COLO668 (cell line): ENCODE measurements at regions not wholly inside any gene's neighbourhood (a gene's known extent, or its start where the extent isn't known, plus 50 kb on each side); places are given as distances from the start of the nearest gene placed in this dataset.

Experiments used
- DNase-seq: peaks from one replicate; lab custom pipeline; 2025; ENCODE audit not compliant: unreplicated experiment; lab: John Stamatoyannopoulos, UW

GRCh38 chr9:88658311-88658822, 123.4 kb downstream of the NXNL2 start:
- no peak for DNase-seq

DNA sequence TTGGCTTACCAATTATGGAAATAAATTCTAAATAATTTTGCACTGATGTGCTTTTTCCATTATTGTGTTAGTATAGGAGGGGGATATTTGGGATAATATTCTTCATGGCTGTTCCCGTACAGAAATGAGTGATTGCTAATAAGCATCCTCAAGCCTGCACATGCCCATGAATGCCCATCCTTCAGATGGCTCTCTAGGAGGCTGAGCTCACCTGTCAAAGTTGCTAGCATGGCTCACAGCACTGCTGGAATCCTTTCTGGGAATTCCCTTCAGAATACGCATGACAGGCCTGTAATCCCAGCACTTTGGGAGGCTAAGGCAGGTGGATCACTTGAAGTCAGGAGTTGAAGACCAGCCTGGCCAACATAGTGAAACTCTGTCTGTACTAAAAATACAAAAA, 124.1 kb downstream of the NXNL2 start:
- no peak for DNase-seq

- no peak for DNase-seq
Observed at GRCh38 chr9:88660611-88661010, 125.6 kb downstream of the NXNL2 start.

GRCh38 chr9:88661759-88662158, 126.8 kb downstream of the NXNL2 start:
- no peak for DNase-seq

DNA sequence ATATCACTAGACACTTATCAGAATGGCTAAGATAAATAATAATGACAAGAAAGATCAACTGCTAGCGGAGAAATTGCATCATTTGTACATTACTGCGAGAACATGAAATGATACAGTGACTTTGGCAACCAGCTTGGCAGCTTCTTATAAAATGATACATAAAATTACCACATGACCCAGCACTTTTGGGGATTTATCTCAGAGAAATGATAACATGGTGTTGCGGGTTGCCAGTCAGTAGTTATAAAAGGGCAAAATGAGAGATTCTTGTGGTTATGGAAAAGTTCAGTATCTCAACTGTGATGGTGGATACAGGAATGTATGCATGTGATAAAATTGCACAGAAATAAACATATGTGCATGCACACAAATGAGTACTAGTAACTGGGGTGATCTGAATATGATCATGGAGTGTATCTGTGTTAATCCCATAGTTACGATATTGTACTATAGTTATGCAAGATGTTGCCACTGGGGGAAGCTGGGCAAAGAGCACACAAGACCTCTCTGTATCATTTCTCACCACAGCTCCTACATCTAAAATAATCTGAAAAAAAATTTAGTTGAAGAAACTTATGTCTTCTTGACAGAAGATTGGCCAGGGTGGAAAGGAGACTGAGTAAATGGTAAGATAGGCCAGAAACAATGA, 128.9 kb downstream of the NXNL2 start:
- DNase-seq: no peak

GRCh38 chr9:88664773-88665172, 129.8 kb downstream of the NXNL2 start:
- DNase-seq: no peak

DNA sequence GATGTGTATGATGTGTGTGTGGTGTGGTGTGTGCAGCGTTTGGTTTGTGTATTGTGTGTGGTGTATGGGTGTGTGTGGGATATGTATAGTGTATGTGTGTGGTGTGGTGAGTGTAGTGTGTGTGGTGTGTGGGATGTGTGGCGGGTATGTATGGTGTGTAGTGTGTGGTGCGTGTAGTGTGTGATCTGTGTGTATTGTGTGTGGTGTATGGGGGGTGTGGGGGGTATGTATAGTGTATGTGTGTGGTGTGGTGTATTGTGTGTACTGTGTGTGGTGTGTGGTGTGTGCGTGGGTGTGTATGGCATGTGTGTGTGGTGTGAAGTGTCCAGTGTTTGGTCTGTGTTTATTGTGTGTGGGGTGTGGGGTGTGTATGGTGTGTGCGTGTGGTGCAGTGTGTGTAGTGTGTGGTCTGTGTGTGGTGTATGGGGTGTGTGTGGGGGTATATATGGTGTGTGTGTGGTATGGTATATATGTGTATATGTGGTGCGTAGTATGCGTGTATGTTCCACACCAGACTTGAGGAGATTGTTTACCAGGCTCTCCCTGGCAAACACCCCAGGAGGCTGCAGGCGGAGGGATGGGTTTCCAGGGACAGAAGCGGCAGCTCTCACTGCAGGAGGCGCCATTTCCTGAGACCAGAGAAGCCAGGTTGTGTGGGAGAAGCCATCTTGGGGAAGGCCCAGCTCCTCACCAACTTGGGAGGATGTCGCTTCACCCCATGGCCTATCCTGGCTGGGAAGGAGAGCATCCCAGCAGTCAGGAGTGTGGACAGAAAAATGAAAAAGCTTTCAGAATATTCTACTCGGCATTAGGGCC, 138.1 kb downstream of the NXNL2 start:
- DNase-seq: no peak

DNA sequence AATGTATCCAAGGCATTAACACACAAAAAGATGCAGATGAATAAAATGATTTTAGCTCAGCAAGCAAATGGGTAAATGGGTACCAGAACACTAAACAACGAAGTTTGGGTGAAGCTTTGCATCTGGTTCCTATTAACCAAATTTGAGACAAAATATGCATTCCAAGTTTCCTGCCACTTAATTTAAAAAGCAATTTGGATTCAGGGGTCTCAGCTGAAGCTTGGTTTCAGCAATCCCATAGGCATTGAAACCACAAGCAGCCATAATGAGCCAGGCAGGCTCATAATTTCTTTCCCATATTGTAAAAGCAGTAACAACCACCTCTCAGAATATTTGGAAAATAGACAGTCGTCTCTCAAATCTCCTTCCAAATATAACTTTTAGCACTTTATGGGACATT, 138.9 kb downstream of the NXNL2 start:
- DNase-seq: no peak

GRCh38 chr9:88676644-88677043, 141.7 kb downstream of the NXNL2 start:
- no peak for DNase-seq

DNA sequence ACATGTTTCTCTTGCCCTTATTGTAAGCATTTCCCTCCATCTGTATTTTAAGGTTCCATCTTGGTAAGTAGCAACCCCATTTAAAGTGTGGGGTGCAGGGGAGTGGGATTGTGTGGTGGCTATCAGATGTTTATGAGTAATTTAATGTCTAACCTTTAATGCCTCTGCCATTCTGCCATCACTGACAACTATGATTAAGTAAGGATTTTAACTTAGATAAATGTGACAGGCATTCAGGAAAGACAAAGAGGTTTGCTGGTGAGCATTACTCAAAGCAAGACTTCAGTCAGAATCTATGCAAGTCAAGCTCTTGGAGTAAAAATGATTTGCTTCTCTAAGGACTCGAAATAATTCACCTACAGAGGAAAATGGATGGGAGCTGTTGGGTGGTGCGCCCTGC, 143.0 kb downstream of the NXNL2 start:
- no peak for DNase-seq

DNA sequence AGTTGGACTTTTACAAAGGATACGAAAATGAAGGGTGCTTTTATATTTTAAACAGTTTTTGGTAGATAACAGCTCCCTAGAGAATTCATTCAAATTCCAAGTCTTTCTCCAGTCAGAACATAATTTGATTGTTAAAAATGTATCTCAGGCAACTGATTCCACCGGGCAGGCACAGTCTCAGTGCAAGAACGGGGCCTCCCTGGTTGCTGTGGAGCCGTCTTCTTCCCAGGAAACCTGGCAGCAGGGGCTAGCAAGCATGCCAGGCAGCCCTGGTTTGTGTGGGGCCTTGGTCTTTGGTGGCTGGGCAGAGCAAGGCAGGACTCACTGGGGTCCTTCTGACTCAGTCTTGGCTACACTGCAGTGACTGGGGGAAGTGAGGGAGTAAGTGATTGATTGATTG, 143.5 kb downstream of the NXNL2 start:
- DNase-seq: no peak

DNA sequence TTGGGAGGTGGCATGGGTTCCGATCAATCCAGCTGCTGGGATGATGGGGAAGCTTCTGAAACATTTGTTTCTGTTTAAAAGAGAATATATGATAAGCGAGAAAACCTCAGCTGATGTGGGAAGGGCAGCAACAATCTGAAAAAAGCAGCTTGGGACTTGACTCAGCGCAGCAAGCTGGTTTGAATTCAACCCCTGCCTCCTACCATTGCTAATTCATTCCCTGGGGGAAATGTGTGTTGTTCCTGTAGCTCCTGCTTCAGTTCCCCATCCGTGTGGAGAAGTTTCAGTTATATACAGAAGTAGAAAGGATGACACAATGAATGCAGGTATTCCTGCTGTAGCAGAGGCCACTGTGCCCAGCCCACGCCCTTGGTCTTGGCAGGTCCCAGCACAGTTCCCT, 145.1 kb downstream of the NXNL2 start:
- no peak for DNase-seq

GRCh38 chr9:88680505-88681160, 145.7 kb downstream of the NXNL2 start:
- no peak for DNase-seq

GRCh38 chr9:88681434-88681833, 146.5 kb downstream of the NXNL2 start:
- no peak for DNase-seq

DNA sequence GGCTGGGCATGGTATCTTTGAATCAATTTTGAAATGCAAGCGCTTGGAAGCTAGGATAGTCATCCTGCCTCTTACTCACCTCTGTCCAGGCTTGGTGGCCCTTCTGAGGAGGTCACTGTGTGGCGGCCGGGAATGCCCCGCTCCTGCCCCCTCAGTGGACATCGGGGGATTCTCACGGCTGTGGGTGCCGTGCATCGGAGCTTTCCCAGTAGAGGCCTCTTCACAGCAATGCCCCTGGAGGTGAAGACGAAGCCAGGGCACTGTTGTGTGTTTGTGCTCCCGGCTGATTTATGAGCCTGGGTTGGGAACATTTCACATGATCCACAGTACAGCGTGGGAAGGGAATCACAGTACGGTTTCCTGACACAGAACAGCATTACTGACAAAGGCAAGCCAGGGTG, 147.5 kb downstream of the NXNL2 start:
- no peak for DNase-seq

- DNase-seq: no peak
Observed at GRCh38 chr9:88684046-88684445, 149.1 kb downstream of the NXNL2 start.

DNA sequence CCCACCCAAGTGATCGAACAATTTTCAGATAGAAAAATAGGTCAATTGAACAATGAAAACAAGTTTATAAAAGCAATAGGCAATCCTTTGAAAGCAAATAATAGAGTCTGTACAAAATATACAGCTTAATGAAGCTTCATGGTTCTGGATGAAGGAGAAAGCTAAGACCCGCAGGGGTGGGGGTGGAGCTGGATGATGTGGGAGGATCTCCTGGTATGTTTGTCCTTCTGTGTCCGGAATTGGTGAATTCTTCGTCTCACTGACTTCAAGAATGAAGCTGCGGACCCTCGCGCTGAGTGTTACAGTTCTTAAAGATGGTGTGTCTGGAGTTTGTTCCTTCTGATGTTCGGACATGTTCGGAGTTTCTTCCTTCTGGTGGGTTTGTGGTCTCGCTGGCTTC, 149.9 kb downstream of the NXNL2 start:
- DNase-seq: no peak

DNA sequence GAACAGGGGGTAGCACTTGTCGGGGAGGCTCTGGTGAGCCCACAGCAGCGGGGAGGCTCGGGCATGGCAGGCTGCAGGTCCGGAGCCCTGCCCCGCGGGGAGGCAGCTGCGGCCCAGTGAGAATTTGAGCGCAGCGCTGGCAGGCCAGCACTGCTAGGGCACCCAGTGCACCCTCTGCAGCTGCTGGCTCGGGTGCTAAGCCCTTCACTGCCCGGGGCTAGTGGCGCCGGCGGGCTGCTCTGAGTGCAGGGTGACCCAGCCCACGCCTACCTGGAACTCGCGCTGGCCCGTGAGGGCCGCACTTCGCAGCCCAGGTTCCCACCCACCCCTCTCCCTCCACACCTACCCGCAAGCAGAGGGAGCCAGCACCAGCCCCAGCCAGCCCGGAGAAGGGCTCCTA, 151.0 kb downstream of the NXNL2 start:
- DNase-seq: no peak

DNA sequence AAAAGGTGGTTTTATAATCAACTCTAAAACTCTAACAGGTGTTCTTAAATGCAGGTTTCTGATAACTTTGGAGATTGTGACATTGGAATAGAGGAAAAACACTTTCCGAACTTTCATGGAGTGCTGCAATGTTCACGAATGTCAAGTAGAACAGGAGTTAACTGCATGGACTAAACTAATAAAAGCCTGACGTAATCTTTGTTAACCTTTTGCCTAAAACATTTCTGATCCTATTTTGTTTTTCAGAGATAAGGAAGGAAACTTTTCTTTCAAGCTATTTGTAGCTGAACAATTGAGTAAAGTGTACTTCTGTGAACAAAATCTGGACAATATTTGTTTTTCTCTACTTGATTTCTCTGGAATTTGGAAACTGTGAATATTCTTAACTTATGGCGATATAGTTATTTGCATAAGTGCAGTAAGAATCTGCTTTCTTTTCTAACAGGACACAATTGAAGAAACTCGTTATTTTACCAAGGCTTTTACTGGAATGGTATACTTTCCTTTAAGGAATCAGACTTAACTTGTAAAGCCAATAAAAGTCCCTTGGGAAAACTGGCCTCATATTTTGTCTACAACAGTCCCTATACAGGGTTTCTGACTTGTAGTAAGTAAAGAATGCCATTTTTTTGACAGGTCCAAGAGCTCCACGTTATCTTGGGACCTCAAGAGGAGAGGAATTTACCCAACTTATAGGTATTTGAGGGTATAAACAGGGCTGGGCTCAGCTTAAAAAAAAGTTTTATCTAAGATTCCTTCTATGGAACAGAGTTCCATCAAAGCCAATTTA, 154.7 kb downstream of the NXNL2 start:
- no peak for DNase-seq

GRCh38 chr9:88690628-88691027, 155.7 kb downstream of the NXNL2 start:
- DNase-seq: no peak

DNA sequence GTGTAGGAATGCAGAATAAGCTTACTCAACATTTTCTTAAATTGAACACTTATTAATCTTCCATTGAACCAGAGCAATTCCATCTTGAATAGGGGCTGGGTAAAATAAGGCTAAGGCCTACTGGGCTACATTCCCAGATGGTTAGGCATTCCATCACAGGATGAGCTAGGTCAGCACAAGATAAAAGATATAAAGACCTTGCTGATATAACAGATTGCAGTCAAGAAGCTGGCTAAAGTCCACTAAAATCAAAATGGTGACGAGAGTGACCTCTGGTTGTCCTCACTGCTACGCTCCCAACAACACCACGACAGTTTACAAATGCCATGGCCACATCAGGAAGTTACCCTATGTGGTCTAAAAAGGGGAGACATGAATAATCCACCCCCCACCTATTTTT, 156.1 kb downstream of the NXNL2 start:
- DNase-seq: no peak
